Activated CD4-positive, alpha-beta T cell treated with anti-CD3 and anti-CD28 coated beads for 36 hours (primary cell): ENCODE measurements at regions not wholly inside any gene's neighbourhood (a gene's known extent, or its start where the extent isn't known, plus 50 kb on each side); places are given as distances from the start of the nearest gene placed in this dataset.

Source experiments
- ATAC-seq: fragments of 200-7000 bp; cut with Tn5 transposase; one replicate; pipeline ENCODE4 v1.10.0; 2021; ENCODE audit warnings: mild to moderate bottlenecking, moderate library complexity
- CTCF ChIA-PET: fragments of 350-600 bp; sonication (Branson Sonifier 250); formaldehyde crosslinking; loops from one replicate; lab custom pipeline; 2021; ENCODE audit warnings: antibody characterized with exemption; lab: Charles Lee
- POLR2A ChIA-PET: fragments of 350-600 bp; sonication (Branson Sonifier 250); formaldehyde crosslinking; loops from one replicate; lab custom pipeline; 2021; ENCODE audit warnings: antibody characterized with exemption, inconsistent platforms; lab: Charles Lee
- DNase-seq: peaks from one replicate; pipeline ENCODE4 v3.0.0-alpha.2; 2020
- H3K27ac Mint-ChIP-seq: one replicate; pipeline ENCODE4 v1.8.0; 2021; ENCODE audit warnings: mixed read lengths
- H3K27me3 Mint-ChIP-seq: one replicate; pipeline ENCODE4 v1.8.0; 2021; ENCODE audit warnings: mixed read lengths
- H3K36me3 Mint-ChIP-seq: one replicate; pipeline ENCODE4 v1.8.0; 2021; ENCODE audit warnings: low read depth, mixed read lengths
- H3K4me1 Mint-ChIP-seq: one replicate; pipeline ENCODE4 v1.8.0; 2021; ENCODE audit warnings: mixed read lengths
- H3K4me3 Mint-ChIP-seq: one replicate; pipeline ENCODE4 v1.8.0; 2021; ENCODE audit warnings: mild to moderate bottlenecking, moderate library complexity, mixed read lengths
- H3K9me3 Mint-ChIP-seq: one replicate; pipeline ENCODE4 v1.8.0; 2021; ENCODE audit warnings: low read depth, mixed read lengths
- intact Hi-C, 2 experiments: fragments of 100-400 bp; cut with DNase I in 1 of 2; cut with micrococcal nuclease in 1 of 2; formaldehyde crosslinking; loops; one replicate each; pipeline versions ENCODE4 v1.14.2 to v1.15.1; 2022 to 2024; cut with DNase I, micrococcal nuclease

DNA sequence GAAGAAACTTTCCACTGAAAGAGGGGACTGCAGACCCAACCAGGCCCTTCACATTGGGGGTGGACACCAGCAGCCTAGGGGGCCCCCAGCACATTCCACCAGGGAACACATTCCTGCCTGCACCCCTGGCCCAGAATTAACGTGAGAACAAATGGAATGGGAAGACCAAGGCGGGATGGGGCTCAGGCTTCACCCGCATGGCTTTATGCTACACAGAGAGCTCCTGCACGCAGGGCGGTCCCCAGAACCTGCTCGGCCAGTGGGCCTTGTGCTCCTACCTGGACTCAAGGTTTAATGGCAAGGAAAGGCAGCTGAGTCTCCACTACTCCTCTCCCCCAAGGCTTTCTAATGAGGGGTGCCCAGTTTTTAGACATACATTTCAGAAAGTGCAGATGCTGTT is 146.3 kb upstream of the GPR26 start:
- Mint-ChIP-seq H3K9me3 (no peaks in the 10 kb centered on the region), H3K4me3 (no peak overlapping the region), H3K4me1 (no peaks in the 10 kb centered on the region), H3K27ac (no peak overlapping the region), H3K27me3 (peaks cover 12% of the 10 kb centered on the region), H3K36me3 (no peaks in the 10 kb centered on the region)
- CTCF ChIA-PET: interaction anchor here (0.7 kb wide), 1 partner anchor 1300 kb away, joined by 3 read pairs; no protein-coding TSS in a partner anchor
- ATAC-seq: no peak
- intact Hi-C loops: no loop called here
- POLR2A ChIA-PET: no interaction called here
- DNase-seq: no peak

DNA sequence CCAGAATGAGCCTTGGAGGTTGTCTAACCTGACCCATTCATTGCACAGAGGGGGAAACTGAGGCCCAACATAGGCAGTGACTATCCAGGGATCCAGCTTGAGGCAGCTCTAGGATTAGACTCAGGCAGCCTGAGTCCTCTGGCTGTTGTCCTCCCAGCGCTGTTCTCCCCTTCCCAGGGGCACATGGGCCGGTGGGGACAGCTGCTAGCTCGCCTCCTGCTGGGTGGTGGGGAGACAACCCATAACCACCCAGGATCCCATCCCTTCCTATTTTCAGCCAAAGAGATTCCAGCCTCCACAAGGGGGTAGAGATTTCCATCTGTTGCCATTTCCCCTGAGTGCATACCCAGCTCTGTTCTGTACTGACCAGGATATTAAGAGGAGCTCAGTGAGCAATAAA is 145.1 kb upstream of the GPR26 start:
- no peak overlapping the region for H3K4me3 Mint-ChIP-seq
- no peak for DNase-seq
- intact Hi-C loops: no loop called here
- no peak overlapping the region for H3K27ac Mint-ChIP-seq
- no peaks in the 10 kb centered on the region for H3K4me1 Mint-ChIP-seq
- no peaks in the 10 kb centered on the region for H3K9me3 Mint-ChIP-seq
- ChIA-PET POLR2A (no interaction called here), CTCF (no interaction called here)
- no peaks in the 10 kb centered on the region for H3K36me3 Mint-ChIP-seq
- no peak for ATAC-seq
- H3K27me3 Mint-ChIP-seq: peaks cover 8% of the 10 kb centered on the region

DNA sequence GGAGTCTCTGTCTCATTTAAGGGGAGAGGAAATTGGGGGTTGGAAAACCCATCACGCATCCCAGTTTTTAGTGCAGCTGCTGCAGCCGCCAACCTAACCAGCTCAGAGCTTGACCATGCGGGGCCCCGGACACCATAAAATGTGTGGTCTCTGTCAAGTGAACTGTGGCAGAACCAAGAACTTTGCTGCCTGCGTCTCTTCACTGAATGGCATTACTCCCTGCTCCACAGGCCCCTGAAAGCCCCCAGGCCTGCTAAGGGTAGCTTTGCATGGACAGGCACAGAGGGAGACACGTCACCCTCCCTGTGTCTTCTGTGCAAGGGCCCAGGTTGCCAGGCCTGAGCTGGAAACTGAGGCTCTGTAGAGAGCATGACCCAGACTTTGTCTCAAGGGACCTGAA is 144.6 kb upstream of the GPR26 start:
- Mint-ChIP-seq H3K36me3 (no peaks in the 10 kb centered on the region), H3K27ac (no peak overlapping the region), H3K4me1 (no peaks in the 10 kb centered on the region), H3K4me3 (no peak overlapping the region), H3K27me3 (peaks cover 9% of the 10 kb centered on the region), H3K9me3 (no peaks in the 10 kb centered on the region)
- ChIA-PET CTCF (no interaction called here), POLR2A (no interaction called here)
- no peak for ATAC-seq
- no peak for DNase-seq
- intact Hi-C loops: no loop called here

DNA sequence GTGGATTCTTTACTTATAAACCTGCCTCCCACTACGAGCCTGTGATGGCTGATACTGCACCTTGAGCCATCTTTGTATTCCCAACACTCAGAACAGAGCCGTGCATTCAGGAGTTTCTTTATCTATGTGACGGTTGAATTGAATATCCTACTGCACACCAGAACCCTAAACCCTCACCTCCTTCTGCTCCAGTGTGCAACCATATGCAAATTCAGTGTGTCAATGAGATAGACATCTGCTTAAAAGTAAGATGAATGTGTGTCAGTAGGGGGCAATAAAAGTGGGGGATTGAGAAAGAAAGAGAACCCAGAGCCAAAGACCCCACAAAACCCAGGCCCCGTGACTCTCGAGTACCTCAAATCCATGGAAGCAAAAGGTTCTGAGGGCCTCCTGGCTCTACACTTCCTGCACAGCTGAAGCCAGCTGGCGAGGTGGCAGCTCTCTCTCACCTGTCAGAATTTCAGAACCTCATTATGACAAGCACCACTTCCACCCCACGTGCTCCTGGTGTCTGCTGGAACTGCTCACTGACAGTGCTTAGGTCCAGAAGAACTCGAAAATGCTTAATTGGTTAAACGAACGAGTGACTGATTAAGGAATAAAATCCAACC is 143.3 kb upstream of the GPR26 start:
- ChIA-PET POLR2A (no interaction called here), CTCF (no interaction called here)
- H3K4me1 Mint-ChIP-seq: no peaks in the 10 kb centered on the region
- ATAC-seq (no peak), DNase-seq (no peak)
- no peak overlapping the region for H3K4me3 Mint-ChIP-seq
- H3K36me3 Mint-ChIP-seq: no peaks in the 10 kb centered on the region
- no peaks in the 10 kb centered on the region for H3K9me3 Mint-ChIP-seq
- intact Hi-C loops: no loop called here
- peaks cover 9% of the 10 kb centered on the region for H3K27me3 Mint-ChIP-seq
- H3K27ac Mint-ChIP-seq: no peak overlapping the region

DNA sequence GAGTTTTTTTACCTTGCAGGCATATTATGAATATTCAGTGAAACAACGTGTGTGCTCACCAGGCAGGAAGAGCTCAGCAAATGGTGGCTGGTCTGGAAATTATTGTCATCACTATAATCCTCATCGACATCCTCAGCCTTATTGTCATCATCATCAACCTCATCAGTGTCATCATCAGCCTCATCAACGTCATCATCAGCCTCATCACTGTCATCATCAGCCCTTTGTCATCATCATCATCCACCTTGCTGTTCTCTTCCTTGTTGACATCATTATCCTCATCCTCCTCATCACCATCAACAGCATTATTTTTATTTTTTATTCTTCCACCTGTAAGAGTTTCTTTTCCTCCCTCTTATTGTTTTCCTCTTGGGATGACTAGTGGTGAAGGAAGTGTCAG is 142.3 kb upstream of the GPR26 start:
- no peak for DNase-seq
- H3K9me3 Mint-ChIP-seq: no peaks in the 10 kb centered on the region
- POLR2A ChIA-PET: no interaction called here
- ATAC-seq: no peak
- intact Hi-C loops: no loop called here
- no peak overlapping the region for H3K4me3 Mint-ChIP-seq
- H3K27ac Mint-ChIP-seq: no peak overlapping the region
- peaks cover 9% of the 10 kb centered on the region for H3K27me3 Mint-ChIP-seq
- CTCF ChIA-PET: interaction anchor here (0.6 to 1.0 kb wide), 2 partner anchors 18 to 50 kb away, joined by 3 read pairs; no protein-coding TSS in a partner anchor
- no peaks in the 10 kb centered on the region for H3K4me1 Mint-ChIP-seq
- no peaks in the 10 kb centered on the region for H3K36me3 Mint-ChIP-seq

DNA sequence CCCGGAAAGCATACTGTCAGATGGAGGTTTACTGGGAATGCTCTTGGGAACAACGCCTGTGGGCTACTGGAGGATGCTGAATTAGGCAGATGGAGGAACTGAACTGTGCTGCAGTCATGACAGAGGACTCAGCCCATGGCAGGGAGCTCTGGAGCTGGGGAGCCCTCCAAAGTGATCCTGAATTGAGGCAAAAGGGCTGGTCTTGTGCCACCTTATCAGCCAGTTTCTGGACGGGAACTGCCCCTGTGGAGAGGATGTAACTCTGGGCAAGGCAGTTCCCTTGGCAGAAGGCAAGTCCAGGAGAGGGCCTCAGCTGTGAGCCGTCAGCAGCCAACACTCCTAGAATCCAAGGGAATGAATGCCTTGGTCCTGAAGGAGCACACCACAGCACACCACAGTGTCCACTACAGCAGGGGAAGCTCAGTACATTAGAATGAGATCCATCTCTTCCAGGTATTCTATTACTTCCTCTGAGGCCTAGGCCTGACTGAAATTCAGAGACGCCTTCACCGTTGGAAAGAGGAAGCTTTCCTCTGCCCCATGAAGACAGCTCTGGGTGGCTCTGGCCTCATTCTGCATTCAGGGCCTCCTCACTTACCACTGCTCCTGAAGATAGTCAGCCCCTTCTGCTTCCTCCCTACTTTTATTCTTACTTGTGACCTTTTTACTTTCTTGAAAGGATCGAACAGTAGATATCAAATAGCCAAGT is 139.6 kb upstream of the GPR26 start:
- CTCF ChIA-PET: no interaction called here
- no peaks in the 10 kb centered on the region for H3K4me1 Mint-ChIP-seq

DNA sequence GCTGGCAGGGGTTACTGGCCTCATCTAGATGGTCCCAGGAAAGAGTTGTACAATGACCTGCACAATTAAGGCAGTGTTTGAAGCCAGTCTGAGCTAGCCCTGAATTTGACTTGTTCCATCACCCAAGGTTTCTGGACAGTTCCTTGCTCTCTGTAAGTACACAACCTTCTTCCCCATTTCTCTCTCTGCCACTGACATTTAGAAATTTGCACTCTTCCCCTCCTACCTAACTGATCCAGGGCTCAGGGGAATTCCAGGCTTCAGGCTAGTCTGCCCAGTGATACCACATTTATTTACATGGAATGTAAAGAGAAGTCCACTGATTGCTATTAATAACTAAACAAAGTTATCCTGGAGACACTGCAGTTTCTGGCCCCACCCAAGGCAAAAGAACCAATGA is 139.0 kb upstream of the GPR26 start:
- peaks cover 8% of the 10 kb centered on the region for H3K27me3 Mint-ChIP-seq
- CTCF ChIA-PET: no interaction called here
- intact Hi-C loops: no loop called here

More for the DNA sequence above, 139.6 kb upstream of the GPR26 start:
- no peaks in the 10 kb centered on the region for H3K9me3 Mint-ChIP-seq
- no peak overlapping the region for H3K27ac Mint-ChIP-seq
- POLR2A ChIA-PET: no interaction called here
- intact Hi-C loops: no loop called here
- H3K36me3 Mint-ChIP-seq: no peaks in the 10 kb centered on the region
- H3K27me3 Mint-ChIP-seq: peaks cover 12% of the 10 kb centered on the region
- no peak overlapping the region for H3K4me3 Mint-ChIP-seq
- ATAC-seq (no peak), DNase-seq (no peak)

DNA sequence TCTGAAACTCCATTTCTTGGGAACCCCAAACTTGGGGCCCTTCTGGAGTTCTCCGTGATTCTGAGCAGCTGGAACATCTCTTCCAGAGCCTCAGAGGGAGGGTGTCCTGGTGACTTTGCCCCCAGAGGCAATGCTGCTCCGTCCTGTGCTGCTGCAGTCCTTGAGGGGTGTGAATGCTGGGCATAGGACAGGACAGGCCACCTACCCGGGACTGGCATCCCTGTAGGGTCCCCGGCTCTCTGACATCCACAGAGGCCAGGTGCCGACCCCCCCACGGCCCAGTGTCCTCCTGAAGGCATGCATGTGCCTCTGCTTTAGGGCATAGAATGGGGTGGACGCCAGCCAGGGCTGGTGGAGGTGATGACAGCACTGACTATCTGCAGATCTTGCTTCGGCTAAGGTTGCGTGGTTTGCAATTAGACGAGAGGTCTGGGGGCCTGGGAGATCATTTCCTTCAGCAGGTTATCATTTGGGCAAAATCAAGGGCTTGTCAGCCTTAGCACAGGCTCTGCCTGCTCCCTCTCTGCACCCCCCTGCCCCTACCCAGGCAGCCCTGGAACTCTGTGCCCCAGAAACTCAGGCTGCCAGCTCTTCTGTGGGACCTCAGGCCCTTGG is 136.9 kb upstream of the GPR26 start:
- ChIA-PET CTCF (no interaction called here), POLR2A (no interaction called here)
- no peak for DNase-seq
- no peak overlapping the region for H3K27ac Mint-ChIP-seq
- no peaks in the 10 kb centered on the region for H3K4me1 Mint-ChIP-seq
- no peak overlapping the region for H3K4me3 Mint-ChIP-seq
- peaks cover 18% of the 10 kb centered on the region for H3K27me3 Mint-ChIP-seq
- H3K36me3 Mint-ChIP-seq: no peaks in the 10 kb centered on the region
- H3K9me3 Mint-ChIP-seq: no peaks in the 10 kb centered on the region
- intact Hi-C loops: no loop called here
- no peak for ATAC-seq

More for the DNA sequence above, 139.0 kb upstream of the GPR26 start:
- DNase-seq (no peak), ATAC-seq (no peak)
- Mint-ChIP-seq H3K9me3 (no peaks in the 10 kb centered on the region), H3K4me3 (no peak overlapping the region), H3K36me3 (no peaks in the 10 kb centered on the region), H3K4me1 (no peaks in the 10 kb centered on the region), H3K27ac (no peak overlapping the region)
- POLR2A ChIA-PET: no interaction called here

DNA sequence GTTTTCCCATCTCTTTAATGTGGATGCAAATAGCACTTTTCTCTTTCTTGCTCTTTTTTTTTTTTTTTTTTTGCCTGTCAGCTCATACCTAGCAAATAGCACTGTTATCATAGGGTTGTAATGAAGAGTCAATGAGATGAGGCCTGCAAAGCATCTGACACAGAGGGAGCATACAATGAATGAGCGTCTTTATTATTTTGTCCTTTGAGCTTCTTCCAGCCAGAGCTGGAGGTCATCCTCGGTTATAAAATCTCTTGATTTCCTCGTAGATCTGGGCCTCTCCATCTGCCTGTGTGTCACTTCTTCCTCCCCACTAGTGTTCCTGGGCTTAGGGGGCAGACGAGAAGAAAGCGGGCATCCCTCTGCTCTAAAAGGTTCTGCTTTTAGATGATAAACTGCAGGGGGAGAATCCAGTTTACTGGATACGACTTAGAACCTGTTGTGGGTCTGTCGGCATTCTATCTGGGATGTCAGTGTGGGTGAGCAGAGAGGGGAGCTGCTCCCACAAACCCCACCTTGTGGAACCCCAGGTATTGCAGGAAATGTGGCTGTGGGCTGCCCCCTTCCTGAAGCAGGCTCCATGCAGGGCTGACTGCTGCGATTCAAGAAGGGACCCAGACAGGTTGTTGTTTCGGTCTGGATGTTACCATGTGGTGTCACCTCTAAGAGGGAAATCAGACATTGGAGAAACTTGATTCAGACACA is 135.8 kb upstream of the GPR26 start:
- DNase-seq (no peak), ATAC-seq (no peak)
- intact Hi-C loops: no loop called here
- H3K27me3 Mint-ChIP-seq: peaks cover 27% of the 10 kb centered on the region
- no peak overlapping the region for H3K27ac Mint-ChIP-seq
- no peaks in the 10 kb centered on the region for H3K9me3 Mint-ChIP-seq
- H3K4me1 Mint-ChIP-seq: no peaks in the 10 kb centered on the region
- ChIA-PET POLR2A (no interaction called here), CTCF (no interaction called here)
- no peaks in the 10 kb centered on the region for H3K36me3 Mint-ChIP-seq
- H3K4me3 Mint-ChIP-seq: no peak overlapping the region

DNA sequence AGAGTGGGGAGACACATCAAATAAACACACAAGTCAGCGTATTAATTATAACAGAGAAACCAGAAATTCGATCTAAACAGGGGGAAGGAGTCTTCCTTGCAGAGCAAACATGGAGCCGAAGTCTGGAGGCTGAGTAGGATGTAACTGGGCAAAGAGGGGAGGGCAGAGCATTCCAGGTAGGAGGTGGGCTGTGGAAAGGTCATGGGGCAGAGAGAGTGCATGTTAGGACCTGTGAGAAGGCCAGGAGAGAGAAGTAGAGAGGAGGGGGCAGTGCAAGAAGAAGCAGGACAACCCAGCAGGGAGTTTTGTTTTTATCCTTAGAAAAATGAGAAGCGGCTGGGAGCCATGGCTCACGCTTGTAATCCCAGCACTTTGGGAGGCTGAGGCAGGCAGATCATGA is 130.8 kb upstream of the GPR26 start:
- ChIA-PET CTCF (no interaction called here), POLR2A (no interaction called here)
- intact Hi-C loops: no loop called here
- no peak for ATAC-seq
- Mint-ChIP-seq H3K27me3 (peaks cover 48% of the 10 kb centered on the region), H3K9me3 (no peaks in the 10 kb centered on the region), H3K4me1 (no peaks in the 10 kb centered on the region), H3K36me3 (no peaks in the 10 kb centered on the region), H3K27ac (no peak overlapping the region), H3K4me3 (no peak overlapping the region)
- DNase-seq: no peak

DNA sequence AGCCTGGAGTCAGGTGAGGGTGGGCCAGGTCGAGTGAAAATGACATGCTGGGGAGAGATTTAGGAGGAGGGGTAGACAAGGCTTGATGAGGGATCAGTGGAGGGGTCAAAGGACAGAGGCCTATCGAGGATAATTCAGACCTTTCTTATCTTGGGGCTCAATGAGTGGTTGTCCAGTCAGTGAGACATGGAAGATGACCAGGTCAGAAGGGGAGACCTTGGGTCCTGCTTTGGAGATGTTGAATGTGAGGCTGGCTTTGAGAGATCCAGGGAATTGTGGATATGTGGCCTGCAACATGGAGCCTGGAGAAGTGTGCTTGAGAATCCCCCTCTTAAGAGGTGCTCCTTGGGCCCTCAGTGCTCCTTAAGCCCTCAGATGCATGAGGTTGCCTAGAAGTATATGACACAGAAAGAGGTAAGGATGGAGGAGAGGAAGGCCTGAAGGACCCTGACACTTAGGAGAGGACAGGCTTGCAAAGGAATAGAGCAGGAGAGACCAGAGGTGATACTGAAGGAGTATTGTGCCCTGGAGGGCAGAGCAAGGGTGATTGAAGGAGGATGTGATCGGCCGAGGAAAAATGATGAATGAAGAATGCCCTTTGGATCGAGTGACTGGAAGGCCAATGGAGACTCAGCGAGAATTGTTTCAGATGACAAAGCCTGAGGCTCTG is 129.8 kb upstream of the GPR26 start:
- no peak for DNase-seq
- no peak for ATAC-seq
- H3K27me3 Mint-ChIP-seq: peaks cover 53% of the 10 kb centered on the region
- H3K4me1 Mint-ChIP-seq: no peaks in the 10 kb centered on the region
- CTCF ChIA-PET: no interaction called here
- H3K27ac Mint-ChIP-seq: no peak overlapping the region
- H3K9me3 Mint-ChIP-seq: no peaks in the 10 kb centered on the region
- H3K4me3 Mint-ChIP-seq: no peak overlapping the region
- intact Hi-C loops: no loop called here
- H3K36me3 Mint-ChIP-seq: no peaks in the 10 kb centered on the region
- POLR2A ChIA-PET: no interaction called here
